K562 (cell line): ENCODE measurements at regions not wholly inside any gene's neighbourhood (a gene's known extent, or its start where the extent isn't known, plus 50 kb on each side); places are given as distances from the start of the nearest gene placed in this dataset.

Experiments used
- ATAC-seq: fragments of 200-7000 bp; cut with Tn5 transposase; 3 replicates; pipeline ENCODE4 v1.9.1; 2020; ENCODE audit warnings: moderate library complexity
- BruUV-seq: library from RNA; stranded (reverse); fragments of 400-500 nt; replicated peaks from 2 replicates; lab custom pipeline; 2021; lab: Mats Ljungman, UMichigan
- CTCF ChIA-PET: fragments of 300-600 bp; formaldehyde crosslinking; extraction: SDS; loops from one replicate; lab custom pipeline; 2021; ENCODE audit warnings: low intra/inter-chr PET ratio; lab: Yijun Ruan, JAX
- POLR2A ChIA-PET: fragments of 300-600, 350-650 bp; sonication (Branson Sonifier 250); formaldehyde crosslinking; extraction: SDS; loops from one replicate; lab custom pipeline; 2021; ENCODE audit warnings: antibody characterized with exemption, inconsistent platforms; lab: Yijun Ruan, JAX
- DNase-seq, 4 experiments: peaks; one replicate each; pipeline versions ENCODE4 v3.0.0 to v3.0.0-alpha.2; 2011 to 2018; ENCODE audit warnings: low spot score in 3 of 4, mixed read lengths in 3 of 4; ENCODE audit errors: extremely low read depth in 1 of 4
- FAIRE-seq: peaks from 2 replicates; lab custom pipeline; 2011; peaks lifted over from hg19 to GRCh38; lab: Jason Lieb, UNC
- H2AFZ ChIP-seq: 2 replicates; pipeline ENCODE4 v1.6.0; 2011; ENCODE audit warnings: low read depth, low read length, control low read depth, inconsistent platforms
- H3K27ac ChIP-seq: fragments of 200-600 bp; 3 replicates; pipeline ENCODE4 v1.8.0; 2011; ENCODE audit warnings: low read depth, mild to moderate bottlenecking, control low read depth, inconsistent platforms, low read length, moderate library complexity, mixed read lengths; ENCODE audit errors: extremely low read depth
- H3K27me3 ChIP-seq, 2 experiments: fragments of 300-600 bp in 1 of 2; 2 replicates in 1 of 2; 3 replicates in 1 of 2; pipeline versions ENCODE4 v1.6.0 to v1.8.0; 2011; ENCODE audit warnings: inconsistent platforms in 2 of 2, low read length in 2 of 2, mild to moderate bottlenecking in 1 of 2, mixed read lengths in 1 of 2, moderate library complexity in 1 of 2; ENCODE audit not compliant: control insufficient read depth in 2 of 2, insufficient read depth in 2 of 2
- H3K36me3 ChIP-seq: fragments of 300-600 bp; 3 replicates; pipeline ENCODE4 v1.8.0; 2011; ENCODE audit warnings: mild to moderate bottlenecking, low read length, inconsistent platforms; ENCODE audit not compliant: control insufficient read depth, insufficient read depth
- H3K4me1 ChIP-seq, 2 experiments: fragments of 200-600 bp in 1 of 2; replicated peaks in 1 of 2; 2 replicates in 1 of 2; 3 replicates in 1 of 2; pipeline versions ENCODE4 v1.5.1 to v1.8.0; 2011; ENCODE audit warnings: inconsistent platforms in 2 of 2, low read length in 2 of 2, mild to moderate bottlenecking in 1 of 2, mixed read lengths in 1 of 2, moderate library complexity in 1 of 2; ENCODE audit not compliant: control insufficient read depth in 2 of 2, insufficient read depth in 2 of 2
- H3K4me2 ChIP-seq: 2 replicates; pipeline ENCODE4 v1.6.1; 2011; ENCODE audit warnings: low read length, control low read depth, inconsistent platforms, mixed read lengths; ENCODE audit not compliant: insufficient read depth
- H3K4me3 ChIP-seq: fragments of 200-600 bp; sonication (generic), shearing (Covaris generic); 2 replicates; pipeline ENCODE4 v1.5.1; 2016; ENCODE audit warnings: control low read depth, inconsistent platforms
- H3K79me2 ChIP-seq: fragments of 200-600 bp; 3 replicates; pipeline ENCODE4 v1.8.0; 2011; ENCODE audit warnings: low read length, inconsistent platforms; ENCODE audit not compliant: control insufficient read depth, insufficient read depth
- H3K9ac ChIP-seq, 2 experiments: 2 replicates each; pipeline versions ENCODE4 v1.6.0 to v1.6.1; 2011; ENCODE audit warnings: low read depth in 2 of 2, low read length in 2 of 2, control low read depth in 1 of 2, inconsistent platforms in 1 of 2, mild to moderate bottlenecking in 1 of 2, mixed read lengths in 1 of 2; ENCODE audit not compliant: insufficient read depth in 1 of 2
- H3K9me1 ChIP-seq: one replicate; pipeline ENCODE4 v1.6.0; 2011; ENCODE audit warnings: inconsistent platforms, mild to moderate bottlenecking, low read length, moderate library complexity; ENCODE audit not compliant: control insufficient read depth, insufficient read depth
- H3K9me3 ChIP-seq: replicated peaks from 2 replicates; pipeline ENCODE4 v1.5.1; 2011; ENCODE audit warnings: low read depth, low read length, inconsistent platforms; ENCODE audit not compliant: control insufficient read depth, insufficient read depth
- H4K20me1 ChIP-seq: replicated peaks from 2 replicates; pipeline ENCODE4 v1.6.1; 2011; ENCODE audit warnings: low read length, inconsistent platforms, mixed read lengths; ENCODE audit not compliant: control insufficient read depth, insufficient read depth
- ESRRA ChIP-seq: fragments of 450-650 bp; IDR thresholded peaks from 2 replicates; pipeline ENCODE4 v1.6.1; 2014; ENCODE audit warnings: low read depth, mild to moderate bottlenecking, moderate library complexity, borderline replicate concordance
- EWSR1 ChIP-seq: fragments of 450-650 bp; IDR thresholded peaks from 2 replicates; pipeline ENCODE4 v1.6.1; 2018; ENCODE audit warnings: borderline replicate concordance, mild to moderate bottlenecking, low read depth, moderate library complexity; ENCODE audit not compliant: partially characterized antibody
- HBP1 ChIP-seq: fragments of 450-650 bp; formaldehyde crosslinking; IDR thresholded peaks from 2 replicates; pipeline ENCODE4 v1.4.0; 2022; ENCODE audit warnings: missing genetic modification characterization
- RAD21 ChIP-seq, 2 experiments: fragments of 250-450 bp in 1 of 2; fragments of 450-650 bp in 1 of 2; sonication (Bioruptor Pico) in 1 of 2; formaldehyde crosslinking in 1 of 2; IDR thresholded peaks in 1 of 2; conservative IDR thresholded peaks in 1 of 2; 2 replicates each; pipeline versions ENCODE4 v1.4.0 to v1.8.0; 2020 to 2022; ENCODE audit warnings: mild to moderate bottlenecking in 2 of 2, moderate library complexity in 1 of 2
- SAFB2 ChIP-seq: fragments of 200-400 bp; formaldehyde crosslinking; IDR thresholded peaks from 2 replicates; pipeline ENCODE4 v1.6.1; 2018; ENCODE audit warnings: borderline replicate concordance, low read length, low read depth, moderate library complexity; ENCODE audit not compliant: severe bottlenecking
- SAP30 ChIP-seq: fragments of 200-600 bp; sonication (generic); IDR thresholded peaks from 2 replicates; pipeline ENCODE4 v1.6.1; 2012; ENCODE audit warnings: borderline replicate concordance, low read depth, mild to moderate bottlenecking, moderate library complexity, low read length, control low read depth, inconsistent platforms; ENCODE audit not compliant: insufficient read depth, poor library complexity, severe bottlenecking
- SREBF2 ChIP-seq: sonication (generic); formaldehyde crosslinking; IDR thresholded peaks from 2 replicates; pipeline ENCODE4 v1.4.0; 2020; ENCODE audit warnings: mild to moderate bottlenecking, missing genetic modification reagents
- TRIM28 ChIP-seq: fragments of 450-650 bp; IDR thresholded peaks from 2 replicates; pipeline ENCODE4 v1.6.1; 2017
- ZEB2 ChIP-seq: fragments of 450-650 bp; IDR thresholded peaks from 2 replicates; pipeline ENCODE4 v1.6.1; 2016
- ZNF3 ChIP-seq: fragments of 250-450 bp; sonication (Bioruptor Pico); IDR thresholded peaks from 2 replicates; pipeline ENCODE4 v1.5.0; 2021; ENCODE audit warnings: mild to moderate bottlenecking, moderate library complexity
- WGBS: fragments of 100-300 bp; shearing (Covaris generic); methylation state at CpG from one replicate; pipeline ENCODE4 v1.1.6; 2016; ENCODE audit warnings: low coverage, mixed read lengths; ENCODE audit not compliant: insufficient coverage; ENCODE audit errors: missing lambda C conversion rate; 5-methylcytosine and 5-hydroxymethylcytosine counted together
- in situ Hi-C: fragments of 300-500 bp; cut with MboI; formaldehyde crosslinking; loops from 4 replicates; pipeline ENCODE4 v1.15.0; 2018; ENCODE audit warnings: inconsistent platforms, mixed read lengths
- intact Hi-C: fragments of 100-400 bp; cut with micrococcal nuclease; formaldehyde crosslinking; loops from 2 replicates; pipeline ENCODE4 v1.14.2; 2022
- TF ChIP-seq, protein P1 (sequence below): IDR thresholded peaks from 3 replicates; pipeline ENCODE4 v1.6.1; 2011; ENCODE audit warnings: borderline replicate concordance, mild to moderate bottlenecking; ENCODE audit not compliant: insufficient read length, insufficient read depth

DNA sequence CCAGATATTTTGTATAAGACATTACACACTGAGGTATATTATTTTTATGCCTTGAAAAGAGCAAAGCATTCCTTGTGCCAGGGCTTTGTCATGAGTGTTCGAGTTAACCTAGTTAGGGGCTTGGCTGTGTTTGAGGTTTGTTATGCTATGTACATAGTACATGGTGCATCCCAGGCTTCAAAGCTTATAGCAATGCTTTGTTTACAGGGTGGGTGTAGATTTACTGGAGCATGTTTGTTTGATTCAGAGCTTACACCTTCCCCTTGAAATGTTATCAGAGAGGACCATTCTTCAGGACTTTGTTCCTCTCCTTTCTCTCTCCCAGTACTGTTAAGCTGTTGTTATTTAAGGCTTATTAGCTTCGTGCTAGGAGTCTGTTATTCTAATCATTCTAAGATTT is 738.7 kb upstream of the LRRTM4 start:
- in situ Hi-C loops = no loop called here
- no peak overlapping the region for H3K9ac ChIP-seq

More for the DNA sequence above, 738.7 kb upstream of the LRRTM4 start:
- Histone ChIP-seq H3K9me3 (no peaks in the 10 kb centered on the region), H3K36me3 (no peaks in the 10 kb centered on the region)
- DNase-seq = no peak
- TF ChIP-seq ZNF3 (CRISPR knock-in tag) (no peak), SAFB2 (no peak), SREBF2 (CRISPR knock-in tag) (no peak), RAD21 (CRISPR knock-in tag; conservative IDR thresholded peaks at IDR 0.05 in 1 of 2, IDR thresholded peaks at IDR 0.05 in 1 of 2) (no peak), ESRRA (no peak), SAP30 (no peak), HBP1 (CRISPR knock-in tag) (no peak), ZEB2 (no peak), EWSR1 (no peak), TRIM28 (no peak)
- TF ChIP-seq, protein P1, sequence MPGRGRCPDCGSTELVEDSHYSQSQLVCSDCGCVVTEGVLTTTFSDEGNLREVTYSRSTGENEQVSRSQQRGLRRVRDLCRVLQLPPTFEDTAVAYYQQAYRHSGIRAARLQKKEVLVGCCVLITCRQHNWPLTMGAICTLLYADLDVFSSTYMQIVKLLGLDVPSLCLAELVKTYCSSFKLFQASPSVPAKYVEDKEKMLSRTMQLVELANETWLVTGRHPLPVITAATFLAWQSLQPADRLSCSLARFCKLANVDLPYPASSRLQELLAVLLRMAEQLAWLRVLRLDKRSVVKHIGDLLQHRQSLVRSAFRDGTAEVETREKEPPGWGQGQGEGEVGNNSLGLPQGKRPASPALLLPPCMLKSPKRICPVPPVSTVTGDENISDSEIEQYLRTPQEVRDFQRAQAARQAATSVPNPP = no peak
- TF ChIP-seq, all 486 proteins: peak for 0
- Histone ChIP-seq H2AFZ (no peak overlapping the region), H3K4me3 (no peak overlapping the region), H3K4me2 (no peak overlapping the region), H3K27me3 (no peaks in the 10 kb centered on the region), H3K79me2 (no peaks in the 10 kb centered on the region), H3K4me1 (no peaks in the 10 kb centered on the region), H3K9me1 (no peaks in the 10 kb centered on the region), H4K20me1 (no peaks in the 10 kb centered on the region), H3K27ac (no peak overlapping the region)
- ATAC-seq = no peak
- ChIA-PET POLR2A (no interaction called here), CTCF (no interaction called here)
- FAIRE-seq = no peak
- BruUV-seq = no TSS peak
- intact Hi-C loops = no loop called here
- WGBS = 19% methylated on average over 2 of the region's 2 CpGs
